NCI-H2196 (cell line): ENCODE measurements at regions not wholly inside any gene's neighbourhood (a gene's known extent, or its start where the extent isn't known, plus 50 kb on each side); places are given as distances from the start of the nearest gene placed in this dataset.
"Not testable (repeated sequence)": the region's sequence is repeated elsewhere in the genome, so short reads cannot be mapped to it uniquely, and the experiment has no call there.

ENCODE experiments used
- DNase-seq: peaks from one replicate; lab custom pipeline; 2025; ENCODE audit not compliant: unreplicated experiment; lab: John Stamatoyannopoulos, UW

DNA sequence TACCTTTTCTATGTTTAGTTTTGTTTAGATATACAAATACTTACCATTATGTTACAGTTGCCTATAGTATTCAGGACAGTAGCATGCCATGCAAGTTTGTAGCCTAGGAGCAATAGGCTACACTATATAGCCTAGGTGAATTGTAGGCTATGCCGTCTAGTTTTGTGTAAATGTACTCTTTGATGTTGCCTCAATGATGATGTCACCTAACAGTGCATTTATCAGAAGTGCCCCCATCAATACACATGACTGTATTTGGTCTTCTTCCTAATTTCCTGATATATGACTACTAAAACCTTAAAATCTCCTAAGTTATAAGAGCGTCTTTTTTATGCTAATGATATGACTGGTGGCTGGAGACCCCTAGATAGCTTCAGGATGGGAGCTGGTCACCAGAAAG, 394.4 kb upstream of the STXBP6 start:
- DNase-seq: no peak

DNA sequence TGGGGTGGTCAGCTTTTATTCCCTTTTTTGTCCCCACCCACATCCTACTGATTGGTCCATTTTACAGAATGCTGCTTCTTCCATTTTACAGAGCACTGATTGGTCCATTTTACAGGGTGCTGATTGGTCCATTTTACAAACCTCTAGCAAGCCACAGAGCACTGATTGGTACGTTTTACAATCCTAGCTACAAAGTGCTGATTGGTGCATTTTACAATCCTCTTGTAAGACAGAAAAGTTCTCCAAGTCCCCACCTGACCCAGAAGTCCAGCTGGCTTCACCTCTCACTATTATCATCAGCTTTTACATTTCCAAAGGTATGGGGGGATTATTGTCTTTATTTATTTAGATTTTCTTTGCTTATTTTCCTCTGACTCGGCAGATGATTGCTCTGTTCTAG, 390.4 kb upstream of the STXBP6 start:
- not testable (repeated sequence) for DNase-seq

DNA sequence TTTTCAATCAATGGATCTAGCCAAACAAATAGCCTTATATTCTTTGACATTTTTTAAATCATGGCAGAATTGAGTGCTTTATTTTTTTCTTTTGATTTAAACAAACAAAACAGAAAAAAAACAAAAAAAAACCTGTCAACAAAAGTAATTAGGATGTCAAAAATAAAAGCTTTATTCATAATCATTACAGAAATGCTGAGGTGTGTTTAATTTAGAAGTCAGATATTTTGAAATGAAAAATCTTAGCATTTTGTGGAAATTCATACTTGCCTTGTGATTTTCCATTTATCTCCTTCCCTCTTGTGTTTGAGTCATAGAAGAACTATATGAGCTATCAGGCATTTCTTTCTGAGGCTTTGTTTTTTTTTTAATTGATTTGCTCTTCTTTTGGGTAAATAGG, 387.0 kb upstream of the STXBP6 start:
- no peak for DNase-seq

DNA sequence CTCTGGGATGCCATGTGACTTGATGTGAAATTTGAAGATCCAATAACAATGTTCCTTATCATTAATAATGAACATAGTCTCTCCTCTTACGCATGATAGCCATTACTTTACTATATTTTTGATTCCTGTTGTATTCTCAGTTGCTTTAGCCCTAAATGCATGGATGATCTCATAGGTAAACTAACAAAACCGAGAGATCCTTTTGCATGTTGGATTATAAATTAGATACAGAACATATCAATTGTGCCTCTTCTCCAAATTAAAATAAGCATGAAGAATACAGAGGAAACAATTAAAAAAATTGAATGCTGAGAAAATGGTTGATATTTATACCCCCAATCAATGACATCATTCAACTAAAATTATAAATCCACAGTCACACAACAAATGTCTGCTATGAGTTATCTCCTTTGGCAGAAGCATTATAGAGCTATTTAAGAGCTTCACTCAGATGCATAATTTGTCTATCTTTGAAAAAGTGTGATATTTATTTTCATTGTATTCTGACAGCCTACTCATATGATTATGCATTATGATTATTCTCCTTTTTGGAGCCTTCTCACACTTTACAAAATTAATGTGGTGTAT, 386.4 kb upstream of the STXBP6 start:
- no peak for DNase-seq

DNA sequence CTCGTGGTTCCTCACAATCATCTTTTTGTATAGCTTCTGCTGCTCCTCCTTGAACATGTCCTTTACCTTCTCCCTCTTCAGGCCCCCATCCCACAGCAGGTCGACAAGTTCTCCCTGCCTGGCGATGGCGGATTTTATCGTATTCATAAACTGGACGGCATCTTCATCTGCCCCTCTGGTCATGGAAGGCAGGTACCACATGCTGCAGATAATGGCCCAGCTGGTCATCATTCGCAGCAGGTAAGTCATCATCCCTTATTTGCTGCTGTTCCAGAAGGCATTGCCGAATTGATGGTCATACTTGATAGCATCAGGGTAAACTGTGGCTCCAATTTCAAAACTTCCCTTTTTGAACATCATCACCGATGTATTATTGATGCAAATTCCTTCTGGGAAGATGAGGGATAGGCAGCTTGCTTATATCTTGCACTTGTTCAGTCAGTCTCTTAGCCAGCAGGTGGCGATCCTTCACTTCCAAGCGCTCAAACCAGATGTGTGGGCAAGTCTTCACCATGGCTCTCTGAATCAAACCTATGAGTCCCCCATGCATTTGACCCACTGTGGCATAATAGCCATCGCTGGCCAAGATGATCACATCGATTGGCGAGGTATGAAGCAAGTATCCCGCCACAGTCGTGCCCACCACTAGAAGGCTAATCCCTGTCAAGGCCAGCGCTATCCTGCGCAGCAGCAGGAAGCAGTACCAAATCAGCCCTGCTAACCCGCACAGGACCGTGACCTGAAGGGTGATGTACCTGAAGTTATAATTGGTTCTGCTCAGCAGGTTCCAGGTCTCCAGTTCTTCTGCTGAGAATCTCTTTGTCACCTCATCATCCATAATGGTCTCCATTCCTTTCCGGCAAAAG, 381.5 kb upstream of the STXBP6 start:
- peak; percentile 1 for DNase-seq

DNA sequence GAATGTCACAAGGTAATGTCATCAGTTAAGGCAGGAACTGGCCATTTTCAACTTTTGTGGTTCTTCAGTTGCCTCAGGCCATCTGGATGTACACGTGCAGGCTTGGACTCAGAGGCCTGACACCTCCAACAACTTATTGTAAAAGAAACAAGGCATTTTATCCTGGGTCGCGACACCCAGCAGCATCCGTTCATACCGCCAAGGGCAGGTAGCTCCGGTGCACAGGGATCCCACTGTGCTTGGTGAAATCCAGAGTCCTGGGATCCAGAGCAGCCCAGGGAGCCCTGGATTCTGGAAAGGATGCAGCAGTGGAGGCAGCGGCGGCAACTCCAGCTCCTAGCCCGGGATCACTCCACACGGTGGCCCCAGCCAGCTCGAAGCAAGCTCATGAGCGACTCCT, 380.9 kb upstream of the STXBP6 start:
- DNase-seq: no peak

DNA sequence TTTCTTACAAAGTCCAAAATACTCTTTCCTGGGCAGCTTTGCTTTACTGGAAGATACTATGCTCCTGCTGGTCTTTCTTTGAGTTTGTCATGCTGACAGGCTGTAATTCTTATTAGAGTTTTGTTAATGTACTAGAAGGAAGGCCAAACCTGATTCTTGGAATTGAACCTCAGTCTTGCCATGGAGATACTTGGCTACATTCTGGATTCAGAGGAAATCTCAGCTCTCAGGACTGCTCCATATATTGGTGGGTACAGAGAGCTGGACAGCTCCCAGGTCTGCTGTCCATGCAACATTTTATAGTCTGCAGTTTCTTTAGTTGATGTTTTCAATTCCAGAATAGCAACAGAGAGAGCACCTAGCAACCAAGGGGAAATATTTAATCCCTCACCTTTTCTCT, 363.1 kb upstream of the STXBP6 start:
- DNase-seq: no peak

DNA sequence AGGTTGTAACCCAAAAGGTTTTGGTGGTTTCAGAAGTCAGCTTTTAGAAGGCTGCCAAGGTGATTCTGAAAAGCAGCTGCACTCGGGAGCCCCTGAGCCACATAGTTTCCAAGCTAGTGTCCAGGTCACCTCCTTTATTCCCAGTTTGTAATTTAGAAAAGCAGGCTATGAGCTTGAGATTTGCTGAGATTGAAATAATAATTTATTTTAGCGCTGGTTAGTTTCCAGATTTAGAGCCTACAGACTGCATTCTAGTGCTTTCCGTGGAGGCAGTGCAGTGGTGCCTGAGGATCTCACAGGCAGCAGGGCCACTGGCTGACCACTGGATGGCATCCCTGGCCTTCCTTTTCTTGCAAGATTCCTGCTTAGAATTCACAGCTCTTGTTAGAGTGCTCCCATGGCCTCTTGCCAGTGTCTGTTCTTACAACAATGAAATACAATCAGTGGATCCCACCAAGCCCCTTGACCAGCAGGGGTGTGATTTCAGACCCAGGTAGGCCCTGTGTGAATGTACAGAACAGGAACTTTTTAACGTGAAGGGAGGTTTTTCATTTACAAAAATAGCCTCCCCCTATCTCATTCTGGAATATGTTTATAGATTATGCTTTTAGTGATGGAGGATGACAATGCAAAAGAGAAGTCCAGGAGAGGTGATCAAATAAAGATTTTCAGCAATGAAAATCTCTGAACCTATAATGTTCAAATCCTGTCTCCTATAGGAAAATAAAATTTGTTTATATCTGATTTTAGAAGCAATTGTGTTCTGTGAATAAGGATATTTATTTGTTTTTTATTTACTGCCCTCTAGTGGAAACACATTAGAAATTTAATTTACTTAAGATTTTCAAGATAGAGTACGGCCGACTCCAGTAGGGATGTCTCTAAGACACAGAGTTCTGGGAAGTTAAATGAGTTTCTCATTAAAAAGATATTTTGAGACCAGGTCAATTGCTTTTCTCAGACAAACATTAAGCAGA, 362.1 kb upstream of the STXBP6 start:
- DNase-seq: peak; percentile 3

DNA sequence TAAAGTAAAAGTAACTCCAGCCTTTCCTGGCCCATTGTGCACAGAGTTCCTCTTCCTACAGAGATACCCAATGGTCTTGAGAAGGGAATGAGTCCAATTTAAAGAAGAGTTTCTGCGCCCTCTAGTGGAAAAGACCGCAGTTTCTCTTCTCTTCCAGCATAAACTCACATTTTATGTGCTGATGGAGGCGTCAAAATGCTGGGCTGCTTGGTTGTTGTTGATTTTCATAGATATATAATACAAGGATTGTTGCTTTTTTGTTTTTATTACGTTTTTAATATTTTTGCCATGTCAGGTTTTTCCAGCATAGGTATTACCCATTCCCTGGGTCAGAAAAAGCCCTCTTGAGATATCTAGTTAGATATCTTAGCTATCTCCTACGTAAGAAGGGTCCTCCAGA, 356.9 kb upstream of the STXBP6 start:
- peak; percentile 3 for DNase-seq

DNA sequence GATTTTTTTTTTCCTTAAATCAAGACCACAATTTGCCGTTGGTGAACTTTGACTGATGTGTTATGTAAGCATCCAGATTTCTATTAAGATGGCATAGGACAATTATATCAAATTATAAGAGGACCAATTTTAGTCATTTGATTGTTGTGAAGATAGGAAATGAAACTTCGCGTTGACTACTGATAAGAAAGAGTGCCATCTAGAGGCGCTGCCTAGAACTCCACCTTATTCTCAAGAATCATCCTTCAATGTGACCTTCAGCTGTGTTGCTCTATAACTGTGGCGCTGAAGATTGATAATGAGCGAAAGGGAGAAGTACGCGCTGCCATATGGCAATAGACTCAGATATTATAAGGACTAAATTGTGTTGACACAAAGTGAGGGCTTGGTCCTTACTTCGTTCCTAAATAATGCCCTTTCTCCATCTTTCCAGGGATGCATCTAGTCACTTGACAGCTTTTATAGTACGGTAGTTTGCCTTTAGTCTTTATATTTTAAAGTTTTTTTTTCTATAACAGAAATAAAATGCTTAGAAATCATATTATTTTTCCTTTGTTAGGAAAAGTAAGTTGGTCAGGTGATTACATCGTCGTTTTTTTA, 350.8 kb upstream of the STXBP6 start:
- DNase-seq: peak; percentile 45

DNA sequence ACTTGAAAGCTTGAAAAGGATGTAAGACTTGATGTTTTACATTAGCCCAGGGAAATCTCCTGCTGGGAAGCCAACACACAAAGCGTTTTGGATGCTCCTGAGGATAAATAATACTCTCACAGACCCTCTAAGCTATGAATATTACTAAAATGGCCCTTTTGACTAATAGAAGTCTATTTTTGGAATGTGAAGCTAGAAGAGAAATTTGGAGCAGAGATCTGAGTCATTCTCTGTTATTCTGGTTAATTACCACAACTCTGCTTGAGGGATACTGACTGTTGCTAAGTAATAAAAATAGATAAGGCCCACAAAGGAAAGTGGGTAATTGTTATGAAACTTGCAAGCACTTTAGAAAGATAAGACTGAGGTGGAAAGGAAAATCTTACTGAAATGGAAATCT, 346.2 kb upstream of the STXBP6 start:
- no peak for DNase-seq

DNA sequence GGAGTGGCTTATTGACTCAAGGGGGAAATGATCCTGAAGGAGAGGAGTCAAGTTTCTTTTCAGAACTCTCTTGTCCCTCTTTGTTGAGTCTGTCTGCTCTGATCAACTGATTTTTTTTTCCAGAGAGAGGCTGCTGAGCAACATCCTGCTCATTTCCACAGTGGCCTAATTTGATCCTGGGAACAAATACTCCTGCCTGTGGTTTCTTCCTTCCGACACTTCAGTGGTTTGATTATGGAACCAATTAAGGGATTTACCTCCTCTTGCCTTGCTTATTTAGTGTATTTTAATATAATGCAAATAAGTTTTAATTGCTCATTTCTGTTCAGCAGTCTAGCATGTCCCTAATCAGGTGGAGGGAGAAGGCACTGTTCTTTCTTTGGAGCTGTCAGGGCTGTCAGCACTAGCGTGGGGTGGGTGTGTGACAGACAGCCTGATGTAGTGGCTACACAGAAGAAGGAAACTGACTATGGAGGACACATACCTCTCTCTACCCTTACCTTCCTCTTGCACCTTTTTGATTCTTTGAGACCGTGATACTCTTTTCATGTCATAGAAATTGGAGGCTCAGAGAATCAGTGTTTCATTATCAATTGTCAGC, 344.9 kb upstream of the STXBP6 start:
- no peak for DNase-seq

DNA sequence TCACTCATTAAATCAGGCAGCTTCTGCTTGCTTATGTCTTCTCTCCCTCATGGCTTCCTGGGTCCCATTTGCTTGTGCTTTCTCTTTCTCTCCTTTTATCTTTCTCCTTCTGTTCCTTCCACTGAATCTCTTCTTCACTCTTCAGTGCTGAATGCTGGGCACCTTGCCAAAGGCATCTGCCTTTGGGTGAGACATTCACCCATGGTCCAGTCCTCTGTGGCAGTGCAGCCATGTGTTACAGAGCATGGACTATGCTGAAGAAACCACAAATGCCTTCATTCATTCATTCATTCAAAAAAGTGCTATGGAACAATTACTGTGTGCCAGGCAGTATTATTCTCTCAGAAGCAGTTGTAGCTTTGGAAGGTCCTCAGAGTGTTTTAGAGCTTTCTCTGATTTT, 344.4 kb upstream of the STXBP6 start:
- no peak for DNase-seq

DNA sequence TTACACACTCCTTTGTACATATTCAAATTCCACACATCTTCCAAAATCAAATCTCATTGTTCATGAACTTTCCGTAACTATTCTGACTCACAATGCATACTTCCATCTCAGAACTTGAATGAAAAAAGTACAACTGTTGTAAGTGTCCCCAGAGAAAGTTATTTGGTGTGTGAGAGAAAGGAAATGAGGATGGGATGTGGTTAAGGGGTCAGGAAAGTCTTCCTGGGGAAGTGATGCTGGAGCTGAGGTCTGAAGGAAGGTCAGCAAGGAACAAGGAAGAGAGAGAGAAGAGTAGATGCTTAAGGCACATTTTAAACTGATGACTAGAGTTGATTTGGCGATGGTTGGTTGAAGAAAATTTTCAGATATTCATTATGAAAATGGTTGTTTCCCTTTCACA, 340.0 kb upstream of the STXBP6 start:
- no peak for DNase-seq

DNA sequence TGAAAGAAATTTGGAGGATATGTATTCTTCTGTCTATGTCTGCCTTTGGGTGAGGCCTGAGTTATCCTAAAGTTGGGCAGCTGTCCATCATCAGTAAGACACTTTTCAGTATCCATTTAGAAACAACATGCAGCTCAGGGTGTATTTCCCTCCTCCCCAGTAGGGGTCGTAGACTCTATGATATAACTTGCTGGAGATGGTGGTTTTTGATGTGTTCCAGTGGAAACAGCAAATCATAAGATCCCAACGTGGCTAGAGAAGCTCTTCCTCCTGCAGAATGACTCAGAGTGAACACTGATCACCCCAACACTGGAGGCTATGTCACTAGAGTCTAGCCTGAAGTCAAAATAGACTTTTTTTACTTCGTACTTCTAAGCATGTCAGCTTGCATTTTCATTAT, 331.6 kb upstream of the STXBP6 start:
- no peak for DNase-seq

DNA sequence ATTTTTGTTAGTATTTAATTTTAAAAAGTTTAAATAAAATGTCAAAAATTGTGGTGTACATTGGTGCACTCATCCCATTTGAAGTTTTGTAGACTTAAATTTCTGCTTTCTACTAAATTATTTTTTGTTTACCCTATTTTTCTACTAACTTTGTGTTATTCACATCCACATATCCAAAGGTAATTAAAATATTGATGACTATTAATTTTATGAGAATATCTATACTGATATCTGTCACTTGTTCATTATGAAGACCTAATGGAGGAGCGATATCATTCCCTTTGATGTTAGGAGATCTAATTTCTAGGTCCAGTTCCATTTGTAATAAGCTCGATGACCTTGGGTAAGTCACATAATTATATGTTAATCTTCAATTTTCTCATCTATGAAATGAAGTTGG, 325.7 kb upstream of the STXBP6 start:
- no peak for DNase-seq

DNA sequence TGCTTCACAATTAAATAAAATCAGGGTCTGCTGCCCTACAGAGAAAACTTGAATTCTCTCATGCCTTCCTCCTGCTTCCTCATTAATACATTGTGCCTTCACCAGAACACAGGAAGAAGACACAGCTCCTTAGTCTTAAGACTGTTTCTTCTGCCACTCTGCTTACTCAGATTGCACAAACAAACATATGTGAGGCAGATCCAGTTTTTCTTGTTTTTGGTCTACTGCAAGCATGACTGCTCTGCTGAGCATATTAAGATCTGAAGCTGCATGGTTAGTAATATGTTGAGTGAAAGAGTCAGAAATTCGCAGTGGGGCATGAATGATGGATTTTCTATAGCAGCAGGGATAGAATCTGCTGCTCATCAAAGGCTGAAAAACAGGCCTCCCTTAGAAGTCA, 321.1 kb upstream of the STXBP6 start:
- DNase-seq: no peak

DNA sequence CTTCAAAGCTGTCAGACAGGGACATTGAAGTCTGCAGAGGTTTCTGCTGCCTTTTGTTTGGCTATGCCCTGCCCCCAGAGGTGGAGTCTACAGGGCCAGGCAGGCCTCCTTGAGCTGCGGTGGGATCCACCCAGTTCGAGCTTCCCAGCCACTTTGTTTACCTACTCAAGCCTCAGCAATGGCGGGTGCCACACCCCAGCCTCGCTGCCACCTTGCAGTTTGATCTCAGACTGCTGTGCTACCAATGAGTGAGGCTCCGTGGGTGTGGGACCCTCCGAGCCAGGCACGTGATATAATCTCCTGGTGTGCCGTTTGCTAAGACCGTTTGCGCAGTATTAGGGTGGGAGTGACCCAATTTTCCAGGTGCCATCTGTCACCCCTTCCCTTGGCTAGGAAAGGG, 320.1 kb upstream of the STXBP6 start:
- not testable (repeated sequence) for DNase-seq

DNA sequence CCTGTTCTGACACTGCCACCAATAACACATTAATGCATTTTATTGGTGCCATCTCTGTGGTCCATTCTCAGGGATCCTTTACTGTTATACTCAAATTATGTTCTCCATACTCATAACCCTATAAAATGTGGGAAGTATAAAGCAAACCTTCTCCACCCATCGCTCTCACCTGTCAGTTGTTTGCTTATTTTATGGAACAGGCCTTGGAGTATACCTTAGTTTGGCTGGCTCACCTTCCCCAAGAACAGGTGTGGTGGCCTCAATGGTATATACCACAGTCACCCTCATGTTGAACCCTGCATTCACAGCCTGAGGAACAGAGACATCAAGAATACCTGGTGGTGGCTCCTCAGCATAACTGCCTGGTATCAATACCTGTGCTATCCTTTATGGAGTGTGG, 308.4 kb upstream of the STXBP6 start:
- no peak for DNase-seq

DNA sequence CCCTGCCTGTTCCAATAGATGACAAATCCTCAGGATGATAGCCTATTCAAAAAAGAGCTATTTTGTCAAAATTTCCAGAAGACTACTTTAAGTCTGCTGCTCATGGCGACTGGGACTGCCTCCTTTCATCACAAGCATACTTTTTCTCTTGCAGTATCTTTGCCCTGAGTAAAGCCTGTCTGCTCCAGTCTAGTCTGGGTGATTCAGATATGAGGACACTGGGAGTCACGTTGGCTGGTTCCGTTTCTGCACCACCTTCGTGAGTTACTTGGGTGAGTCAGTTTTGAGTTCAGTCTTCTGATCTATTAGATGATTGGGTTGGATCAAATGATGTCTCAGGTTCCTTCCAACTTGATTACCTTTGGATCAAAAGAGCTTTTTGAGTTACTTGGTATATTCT, 301.3 kb upstream of the STXBP6 start:
- DNase-seq: no peak

DNA sequence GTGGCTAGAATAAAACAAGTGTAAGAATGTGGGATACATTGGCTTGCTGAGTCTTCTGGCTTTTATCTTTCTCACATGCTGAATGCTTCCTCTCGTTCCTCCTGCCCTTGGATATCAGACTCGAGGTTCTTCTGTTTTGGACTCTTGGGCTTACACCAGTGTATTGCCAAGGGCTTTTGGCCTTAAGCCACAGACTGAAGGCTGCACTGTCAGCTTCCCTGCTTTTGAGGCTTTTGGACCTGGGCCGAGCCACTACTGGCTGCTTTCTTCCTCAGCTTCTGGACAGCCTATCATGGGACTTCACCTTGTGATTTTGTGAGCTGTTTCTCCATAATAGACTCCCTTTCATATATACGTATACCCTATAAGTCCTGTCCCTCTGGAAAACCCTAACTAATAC, 300.9 kb upstream of the STXBP6 start:
- no peak for DNase-seq
